Glomerular endothelial cell (primary cell): ENCODE measurements at regions not wholly inside any gene's neighbourhood (a gene's known extent, or its start where the extent isn't known, plus 50 kb on each side); places are given as distances from the start of the nearest gene placed in this dataset.

Experiments used
- DNase-seq: peaks from one replicate; pipeline ENCODE4 v3.0.0-alpha.2; 2011; ENCODE audit warnings: low read depth, low spot score; ENCODE audit errors: extremely low read depth

- DNase-seq, result no peak
These were observed 121.2 kb upstream of the RTL1 start for GRCh38 chr14:101024686-101025085.

- no peak for DNase-seq
These were observed 121.6 kb upstream of the RTL1 start for GRCh38 chr14:101025131-101025530.

GRCh38 chr14:101025696-101026095 is 122.2 kb upstream of the RTL1 start:
- DNase-seq, result no peak

GRCh38 chr14:101026341-101026740 is 122.8 kb upstream of the RTL1 start:
- no peak for DNase-seq

- DNase-seq, result no peak
These were observed 123.8 kb upstream of the RTL1 start for GRCh38 chr14:101027291-101027690.

GRCh38 chr14:101027966-101028365 is 124.4 kb upstream of the RTL1 start:
- DNase-seq, result no peak

GRCh38 chr14:101028971-101029667 is 125.6 kb upstream of the RTL1 start:
- DNase-seq, result no peak

- DNase-seq, result no peak
These were observed 126.3 kb upstream of the RTL1 start for GRCh38 chr14:101029668-101030290.

- DNase-seq, result no peak
These were observed 127.1 kb upstream of the RTL1 start for GRCh38 chr14:101030586-101030985.

- DNase-seq, result no peak
These were observed 127.7 kb upstream of the RTL1 start for GRCh38 chr14:101031186-101031585.

- no peak for DNase-seq
These were observed 128.2 kb upstream of the RTL1 start for GRCh38 chr14:101031721-101032120.

GRCh38 chr14:101032433-101032832 is 128.9 kb upstream of the RTL1 start:
- DNase-seq, result no peak

GRCh38 chr14:101033006-101033405 is 129.5 kb upstream of the RTL1 start:
- DNase-seq, result no peak

GRCh38 chr14:101033446-101034165 is 130.1 kb upstream of the RTL1 start:
- no peak for DNase-seq

- DNase-seq, result no peak
These were observed 131.5 kb upstream of the RTL1 start for GRCh38 chr14:101034986-101035385.

GRCh38 chr14:101035466-101036225 is 132.1 kb upstream of the RTL1 start:
- DNase-seq, result no peak

GRCh38 chr14:101037021-101037817 is 133.7 kb upstream of the RTL1 start:
- no peak for DNase-seq

GRCh38 chr14:101039031-101039754 is 135.7 kb upstream of the RTL1 start:
- DNase-seq, result no peak

GRCh38 chr14:101039755-101040138 is 136.2 kb upstream of the RTL1 start:
- DNase-seq, result no peak
